Loucy (cell line): ENCODE measurements at regions not wholly inside any gene's neighbourhood (a gene's known extent, or its start where the extent isn't known, plus 50 kb on each side); places are given as distances from the start of the nearest gene placed in this dataset.

ENCODE experiments used
- CTCF ChIP-seq: fragments of 200-600 bp; sonication (generic); conservative IDR thresholded peaks from 2 replicates; pipeline ENCODE4 v1.5.1; 2014; ENCODE audit warnings: mild to moderate bottlenecking, antibody characterized with exemption, low read length
- EZH2phosphoT487 ChIP-seq: fragments of 200-600 bp; IDR thresholded peaks from 2 replicates; pipeline ENCODE4 v1.6.1; 2018; ENCODE audit warnings: antibody characterized with exemption, mild to moderate bottlenecking, moderate library complexity, borderline replicate concordance

- TF ChIP-seq CTCF (no peak), EZH2phosphoT487 (no peak)
Measured at GRCh38 chr17:11028349-11028748, 190.5 kb upstream of the PIRT start.
